A673 (cell line): ENCODE measurements at regions not wholly inside any gene's neighbourhood (a gene's known extent, or its start where the extent isn't known, plus 50 kb on each side); places are given as distances from the start of the nearest gene placed in this dataset.

Source experiments
- CTCF ChIP-seq: fragments of 300-800, 200-600 bp; sonication (generic); conservative IDR thresholded peaks from 2 replicates; pipeline ENCODE4 v1.5.1; 2017; ENCODE audit warnings: low read depth, mild to moderate bottlenecking, antibody characterized with exemption, low read length, moderate library complexity, mixed read lengths
- EZH2 ChIP-seq: fragments of 200-600 bp; sonication (generic); IDR thresholded peaks from 2 replicates; pipeline ENCODE4 v1.6.1; 2017; ENCODE audit warnings: borderline replicate concordance, low read depth, mild to moderate bottlenecking, mixed read lengths, antibody characterized with exemption, low read length; ENCODE audit not compliant: poor library complexity, severe bottlenecking

- TF ChIP-seq CTCF, result no peak
- no peak for TF ChIP-seq EZH2
Observed at GRCh38 chr10:52583336-52583735, 189.2 kb downstream of the MBL2 start.
